Ovary (tissue), 3 donors: ENCODE measurements at regions not wholly inside any gene's neighbourhood (a gene's known extent, or its start where the extent isn't known, plus 50 kb on each side); places are given as distances from the start of the nearest gene placed in this dataset.

Experiments used
- CTCF ChIP-seq, 3 donors: fragments of 450-650 bp in 2 of 3; fragments of 200-600 bp in 1 of 3; IDR thresholded peaks; one replicate each; pipeline versions ENCODE4 v1.5.1 to v1.8.0; 2016 to 2022; ENCODE audit warnings: antibody characterized with exemption in 3 of 3, mild to moderate bottlenecking in 1 of 3
- EP300 ChIP-seq: sonication (generic); formaldehyde crosslinking; IDR thresholded peaks from one replicate; pipeline ENCODE4 v1.6.1; 2017; ENCODE audit warnings: antibody characterized with exemption
- POLR2A ChIP-seq: fragments of 450-650 bp; IDR thresholded peaks from one replicate; pipeline ENCODE4 v1.6.1; 2017; ENCODE audit warnings: antibody characterized with exemption, mild to moderate bottlenecking, moderate library complexity
- donor health status: DM: no; HTN: no; CAD: no.

DNA sequence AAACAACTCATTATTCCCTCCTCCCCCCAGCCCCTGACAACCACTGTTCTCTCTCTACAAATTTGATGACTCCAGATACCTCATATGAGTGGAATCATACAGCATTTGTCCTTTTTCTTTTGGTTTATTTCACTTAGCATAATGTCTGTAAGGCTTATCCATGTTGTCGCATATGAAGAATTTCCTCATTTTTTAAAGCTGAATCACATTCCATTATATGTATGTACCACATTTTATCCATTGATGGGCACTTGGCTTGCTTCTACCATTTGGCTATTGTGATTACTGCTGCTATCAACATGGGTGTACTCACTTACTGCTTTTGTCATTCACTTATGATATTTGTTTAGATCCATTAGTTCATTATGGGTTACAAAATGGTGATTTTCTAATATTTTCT lies 112.8 kb downstream of the BUB3 start:
- TF ChIP-seq CTCF (IDR thresholded peaks at IDR 0.05): no peak
- TF ChIP-seq EP300: no peak
- TF ChIP-seq POLR2A: no peak
